NCI-H2227 (cell line): ENCODE measurements at regions not wholly inside any gene's neighbourhood (a gene's known extent, or its start where the extent isn't known, plus 50 kb on each side); places are given as distances from the start of the nearest gene placed in this dataset.

Experiments used
- DNase-seq: peaks from one replicate; lab custom pipeline; 2025; ENCODE audit not compliant: unreplicated experiment; lab: John Stamatoyannopoulos, UW

- DNase-seq: no peak
Observed at GRCh38 chr10:36388166-36388565, 737.2 kb upstream of the ANKRD30A start.

GRCh38 chr10:36385693-36386092 lies 739.7 kb upstream of the ANKRD30A start:
- no peak for DNase-seq

GRCh38 chr10:36383349-36383748 lies 741.3 kb upstream of the FZD8 start:
- no peak for DNase-seq

GRCh38 chr10:36381748-36382147 lies 739.7 kb upstream of the FZD8 start:
- no peak for DNase-seq

GRCh38 chr10:36380538-36380937 lies 738.4 kb upstream of the FZD8 start:
- no peak for DNase-seq

GRCh38 chr10:36375107-36375506 lies 733.0 kb upstream of the FZD8 start:
- DNase-seq: no peak

- no peak for DNase-seq
Observed at GRCh38 chr10:36373424-36374096, 731.5 kb upstream of the FZD8 start.

- no peak for DNase-seq
Observed at GRCh38 chr10:36367362-36367761, 725.3 kb upstream of the FZD8 start.

GRCh38 chr10:36366843-36367242 lies 724.7 kb upstream of the FZD8 start:
- no peak for DNase-seq

- DNase-seq: no peak
Observed at GRCh38 chr10:36366065-36366464, 724.0 kb upstream of the FZD8 start.

GRCh38 chr10:36362257-36362656 lies 720.2 kb upstream of the FZD8 start:
- DNase-seq: no peak

- no peak for DNase-seq
Observed at GRCh38 chr10:36358736-36359135, 716.6 kb upstream of the FZD8 start.

GRCh38 chr10:36354633-36355032 lies 712.5 kb upstream of the FZD8 start:
- no peak for DNase-seq

- no peak for DNase-seq
Observed at GRCh38 chr10:36351159-36351558, 709.1 kb upstream of the FZD8 start.

GRCh38 chr10:36349445-36350078 lies 707.5 kb upstream of the FZD8 start:
- no peak for DNase-seq

- DNase-seq: no peak
Observed at GRCh38 chr10:36345807-36346206, 703.7 kb upstream of the FZD8 start.

- no peak for DNase-seq
Observed at GRCh38 chr10:36345175-36345533, 703.1 kb upstream of the FZD8 start.

- DNase-seq: no peak
Observed at GRCh38 chr10:36344240-36345174, 702.4 kb upstream of the FZD8 start.

GRCh38 chr10:36342781-36343180 lies 700.7 kb upstream of the FZD8 start:
- DNase-seq: no peak

- no peak for DNase-seq
Observed at GRCh38 chr10:36341471-36341870, 699.4 kb upstream of the FZD8 start.

GRCh38 chr10:36336315-36336714 lies 694.2 kb upstream of the FZD8 start:
- DNase-seq: no peak

GRCh38 chr10:36333446-36333845 lies 691.4 kb upstream of the FZD8 start:
- DNase-seq: no peak
